Endothelial cell of umbilical vein (primary cell): ENCODE measurements at regions not wholly inside any gene's neighbourhood (a gene's known extent, or its start where the extent isn't known, plus 50 kb on each side); places are given as distances from the start of the nearest gene placed in this dataset.

Source experiments
- BruUV-seq: library from RNA; stranded (reverse); fragments of 400-500 nt; replicated peaks from 2 replicates; lab custom pipeline; 2021; lab: Mats Ljungman, UMichigan
- CTCF ChIA-PET: fragments of 300-600, 350-600 bp; sonication (Branson Sonifier 250); formaldehyde crosslinking; loops from one replicate; lab custom pipeline; 2021; ENCODE audit warnings: antibody characterized with exemption, inconsistent platforms; lab: Charles Lee
- POLR2A ChIA-PET: fragments of 300-600, 350-600 bp; sonication (Branson Sonifier 250); formaldehyde crosslinking; loops from one replicate; lab custom pipeline; 2021; ENCODE audit warnings: antibody characterized with exemption, inconsistent platforms; lab: Charles Lee
- DNase-seq: peaks from one replicate; pipeline ENCODE4 v3.0.0-alpha.2; 2011; ENCODE audit warnings: low read depth, low spot score
- FAIRE-seq: peaks from 2 replicates; lab custom pipeline; 2011; peaks lifted over from hg19 to GRCh38; lab: Jason Lieb, UNC
- H2AFZ ChIP-seq: 2 replicates; pipeline ENCODE4 v1.6.0; 2012; ENCODE audit warnings: low read depth, low read length, control low read depth, inconsistent platforms
- H3K27ac ChIP-seq: 2 replicates; pipeline ENCODE4 v1.5.1; 2011; ENCODE audit warnings: low read depth, mild to moderate bottlenecking, control low read depth, low read length, moderate library complexity; ENCODE audit not compliant: insufficient read depth
- H3K27me3 ChIP-seq, 2 experiments: 2 replicates each; pipeline versions ENCODE4 v1.6.0 to v1.6.1; 2011; ENCODE audit warnings: low read length in 2 of 2, mixed read lengths in 1 of 2; ENCODE audit not compliant: control insufficient read depth in 2 of 2, insufficient read depth in 2 of 2
- H3K36me3 ChIP-seq, 2 experiments: 2 replicates in 1 of 2; 3 replicates in 1 of 2; pipeline ENCODE4 v1.5.1; 2011; ENCODE audit warnings: low read length in 2 of 2, mild to moderate bottlenecking in 1 of 2, moderate library complexity in 1 of 2; ENCODE audit not compliant: control insufficient read depth in 2 of 2, insufficient read depth in 2 of 2; ENCODE audit errors: extremely low read depth in 1 of 2
- H3K4me1 ChIP-seq: 3 replicates; pipeline ENCODE4 v1.5.1; 2011; ENCODE audit warnings: mild to moderate bottlenecking, low read length; ENCODE audit not compliant: control insufficient read depth, insufficient read depth; ENCODE audit errors: extremely low read depth
- H3K4me2 ChIP-seq: 2 replicates; pipeline ENCODE4 v1.6.1; 2011; ENCODE audit warnings: low read length, control low read depth, mixed read lengths; ENCODE audit not compliant: insufficient read depth
- H3K4me3 ChIP-seq, 3 experiments: fragments of 200-600 bp in 1 of 3; sonication (generic), shearing (Covaris generic) in 1 of 3; replicated peaks in 1 of 3; 2 replicates each; pipeline ENCODE4 v1.5.1; 2011 to 2016; ENCODE audit warnings: control low read depth in 3 of 3, low read length in 3 of 3, mild to moderate bottlenecking in 2 of 3, inconsistent platforms in 1 of 3, low read depth in 1 of 3, moderate library complexity in 1 of 3; ENCODE audit not compliant: insufficient read depth in 1 of 3
- H3K79me2 ChIP-seq: 2 replicates; pipeline ENCODE4 v1.6.0; 2012; ENCODE audit warnings: low read length, inconsistent platforms; ENCODE audit not compliant: control insufficient read depth, insufficient read depth
- H3K9ac ChIP-seq: replicated peaks from 2 replicates; pipeline ENCODE3; 2011; ENCODE audit warnings: low read length, control low read depth; ENCODE audit not compliant: insufficient read depth; ENCODE audit errors: extremely low read depth
- H3K9me1 ChIP-seq: replicated peaks from 3 replicates; pipeline ENCODE4 v1.6.0; 2011; ENCODE audit warnings: mild to moderate bottlenecking, low read length; ENCODE audit not compliant: control insufficient read depth, insufficient read depth; ENCODE audit errors: extremely low read depth
- H3K9me3 ChIP-seq: replicated peaks from 2 replicates; pipeline ENCODE4 v1.5.1; 2012; ENCODE audit warnings: low read length, inconsistent platforms; ENCODE audit not compliant: control insufficient read depth, insufficient read depth
- H4K20me1 ChIP-seq: replicated peaks from 2 replicates; pipeline ENCODE3; 2011; ENCODE audit warnings: mild to moderate bottlenecking, low read length; ENCODE audit not compliant: control insufficient read depth, insufficient read depth; ENCODE audit errors: extremely low read depth
- CTCF ChIP-seq, 2 donors: IDR thresholded peaks; 1 replicate in 1 of 2; 2 replicates in 1 of 2; pipeline ENCODE4 v1.5.1; 2011; ENCODE audit warnings: low read length in 2 of 2, mild to moderate bottlenecking in 2 of 2, moderate library complexity in 2 of 2, control low read depth in 1 of 2, inconsistent platforms in 1 of 2, low read depth in 1 of 2; ENCODE audit not compliant: insufficient read depth in 1 of 2; ENCODE audit errors: extremely low read depth in 1 of 2
- EZH2 ChIP-seq: IDR thresholded peaks from 2 replicates; pipeline ENCODE4 v1.6.1; 2012; ENCODE audit warnings: borderline replicate concordance, low read depth, mild to moderate bottlenecking, moderate library complexity, low read length, inconsistent platforms; ENCODE audit not compliant: severe bottlenecking
- FOS ChIP-seq: IDR thresholded peaks from 2 replicates; pipeline ENCODE4 v1.6.1; 2011; ENCODE audit warnings: mild to moderate bottlenecking, low read length, moderate library complexity, borderline replicate concordance; ENCODE audit not compliant: insufficient read depth
- GATA2 ChIP-seq: IDR thresholded peaks from 2 replicates; pipeline ENCODE4 v1.7.0; 2011; ENCODE audit warnings: low read depth, mild to moderate bottlenecking, moderate library complexity, mixed read lengths, low read length; ENCODE audit not compliant: insufficient read length, insufficient read depth
- JUN ChIP-seq: IDR thresholded peaks from 2 replicates; pipeline ENCODE4 v1.6.1; 2011; ENCODE audit warnings: borderline replicate concordance, low read depth; ENCODE audit not compliant: insufficient read length, insufficient read depth
- MAX ChIP-seq: IDR thresholded peaks from 2 replicates; pipeline ENCODE4 v1.6.1; 2011; ENCODE audit not compliant: insufficient read depth, insufficient read length
- MYC ChIP-seq: IDR thresholded peaks from one replicate; pipeline ENCODE4 v1.6.1; 2011; ENCODE audit warnings: mild to moderate bottlenecking, low read depth, low read length
- POLR2A ChIP-seq: IDR thresholded peaks from 2 replicates; pipeline ENCODE4 v1.6.1; 2012; ENCODE audit warnings: low read depth, mild to moderate bottlenecking, control low read depth, low read length
- POLR2AphosphoS5 ChIP-seq: IDR thresholded peaks from 2 replicates; pipeline ENCODE4 v1.6.1; 2012; ENCODE audit warnings: low read depth, mild to moderate bottlenecking, control low read depth, low read length, moderate library complexity; ENCODE audit not compliant: insufficient read depth
- dilution Hi-C: fragments of 300-500 bp; cut with MboI; formaldehyde crosslinking; loops from one replicate; pipeline ENCODE4 v1.15.0; 2019; ENCODE audit warnings: low sequenced_read_pairs; ENCODE audit not compliant: extremely low pct_ligation_motif_present
- intact Hi-C: fragments of 100-400 bp; cut with micrococcal nuclease; formaldehyde crosslinking; loops from one replicate; pipeline ENCODE4 v1.10.0; 2022

GRCh38 chr3:106288781-106289180, 420.0 kb upstream of the CBLB start:
- no peak overlapping the region for H3K9ac ChIP-seq
- H3K79me2 ChIP-seq = no peaks in the 10 kb centered on the region
- H3K4me3 ChIP-seq = no peak overlapping the region
- intact Hi-C loops (no loop called here), dilution Hi-C loops (no loop called here)
- no TSS peak for BruUV-seq
- H3K4me2 ChIP-seq = no peak overlapping the region
- DNase-seq = no peak
- H3K9me1 ChIP-seq = no peaks in the 10 kb centered on the region
- no peaks in the 10 kb centered on the region for H3K27me3 ChIP-seq
- no peaks in the 10 kb centered on the region for H4K20me1 ChIP-seq
- H2AFZ ChIP-seq = no peak overlapping the region
- no peaks in the 10 kb centered on the region for H3K36me3 ChIP-seq
- CTCF ChIA-PET = interaction anchor here (1.4 kb wide), 1 partner anchor 10 kb away, joined by 4 read pairs; no protein-coding TSS in a partner anchor
- TF ChIP-seq JUN = no peak
- TF ChIP-seq MYC = no peak
- no peak for TF ChIP-seq POLR2A
- no peak for TF ChIP-seq CTCF (IDR thresholded peaks at IDR 0.05; ENCODE audit: extremely low read depth in 1 of 2, insufficient read depth in 1 of 2, low read depth in 1 of 2, low read length in 2 of 2)
- no peak for TF ChIP-seq EZH2
- no peak for TF ChIP-seq FOS
- TF ChIP-seq MAX = no peak
- no peak for TF ChIP-seq GATA2
- TF ChIP-seq POLR2AphosphoS5 = no peak
- no peaks in the 10 kb centered on the region for H3K9me3 ChIP-seq
- no peak for FAIRE-seq
- no peaks in the 10 kb centered on the region for H3K4me1 ChIP-seq
- no peak overlapping the region for H3K27ac ChIP-seq
- POLR2A ChIA-PET = no interaction called here
